Right cardiac atrium (tissue), 5 donors: ENCODE measurements at regions not wholly inside any gene's neighbourhood (a gene's known extent, or its start where the extent isn't known, plus 50 kb on each side); places are given as distances from the start of the nearest gene placed in this dataset.

Experiments
- ATAC-seq, 2 donors: fragments of 200-7000 bp; cut with Tn5 transposase; one replicate each; pipeline versions ENCODE4 v1.8.0 to v1.9.1; 2020; ENCODE audit warnings: moderate library complexity in 2 of 2, mild to moderate bottlenecking in 1 of 2
- DNase-seq, 3 donors: peaks; one replicate each; pipeline ENCODE4 v3.0.0-alpha.2; 2020
- H3K27ac ChIP-seq: one replicate; pipeline ENCODE4 v1.5.1; 2013; ENCODE audit warnings: mild to moderate bottlenecking, low read length, control low read depth, moderate library complexity
- H3K27me3 ChIP-seq: one replicate; pipeline ENCODE4 v1.6.1; 2013; ENCODE audit not compliant: control insufficient read depth, insufficient read depth
- H3K4me1 ChIP-seq: one replicate; pipeline ENCODE4 v1.6.1; 2013; ENCODE audit warnings: low read length; ENCODE audit not compliant: control insufficient read depth, insufficient read depth
- H3K4me3 ChIP-seq: one replicate; pipeline ENCODE4 v1.5.1; 2013; ENCODE audit warnings: low read length, control low read depth
- H3K9me3 ChIP-seq: one replicate; pipeline ENCODE4 v1.6.1; 2013; ENCODE audit warnings: low read length; ENCODE audit not compliant: control insufficient read depth
- WGBS: extraction: QIAGEN DNeasy Blood & Tissue Kit; methylation state at CpG from one replicate; pipeline ENCODE4 v1.1.7; 2013; 5-methylcytosine and 5-hydroxymethylcytosine counted together
- intact Hi-C, 4 donors: fragments of 100-400 bp; cut with DNase I; formaldehyde crosslinking; loops; one replicate each; pipeline versions ENCODE4 v1.11.0 to v1.14.0; 2022 to 2023
- donor health status: healthy with polysubstance abuse.
- donor health status: DM: no; HTN: yes; CAD: no.
- donor health status: DM: no; HTN: no; CAD: no.
- donor health status: DM: no; HTN: yes; CAD: no; lungs with severe emphysema.
- donor health status: DM: yes; HTN: yes; CAD: no.

GRCh38 chr5:168168978-168169698 is 122.3 kb upstream of the WWC1 start:
- peak overlapping the region; percentile 25 for H3K27ac ChIP-seq
- WGBS, result 52% methylated on average over 13 of the region's 13 CpGs
- H3K27me3 ChIP-seq, result no peaks in the 10 kb centered on the region
- no peaks in the 10 kb centered on the region for H3K4me1 ChIP-seq
- ATAC-seq (peak; percentile 53 to 75), DNase-seq (peak in 2 of 3 donors; percentile 48 to 61)
- intact Hi-C loops, result no loop called here
- H3K4me3 ChIP-seq, result no peak overlapping the region
- no peaks in the 10 kb centered on the region for H3K9me3 ChIP-seq

GRCh38 chr5:168169791-168170190 is 121.7 kb upstream of the WWC1 start:
- DNase-seq, result no peak
- H3K4me3 ChIP-seq, result no peak overlapping the region
- peaks cover 3% of the 10 kb centered on the region for H3K4me1 ChIP-seq
- no peak overlapping the region for H3K27ac ChIP-seq
- H3K27me3 ChIP-seq, result no peaks in the 10 kb centered on the region
- no peak for ATAC-seq
- H3K9me3 ChIP-seq, result no peaks in the 10 kb centered on the region
- intact Hi-C loops, result no loop called here

GRCh38 chr5:168171901-168172759 is 119.3 kb upstream of the WWC1 start:
- 63% methylated on average over 15 of the region's 15 CpGs for WGBS

GRCh38 chr5:168172760-168173223 is 118.7 kb upstream of the WWC1 start:
- Histone ChIP-seq H3K4me1 (peaks cover 3% of the 10 kb centered on the region), H3K4me3 (no peak overlapping the region), H3K27ac (peak overlapping the region; percentile 93), H3K9me3 (no peaks in the 10 kb centered on the region), H3K27me3 (no peaks in the 10 kb centered on the region)
- intact Hi-C loops, result no loop called here
- WGBS, result 34% methylated on average over 2 of the region's 2 CpGs
- ATAC-seq (peak; percentile 57 to 64), DNase-seq (no peak)

More at GRCh38 chr5:168171901-168172759, 119.3 kb upstream of the WWC1 start:
- ATAC-seq (peak in 1 of 2 donors; percentile 6), DNase-seq (no peak)
- no peak overlapping the region for H3K4me3 ChIP-seq
- intact Hi-C loops, result no loop called here
- no peaks in the 10 kb centered on the region for H3K9me3 ChIP-seq
- H3K4me1 ChIP-seq, result peaks cover 3% of the 10 kb centered on the region
- no peaks in the 10 kb centered on the region for H3K27me3 ChIP-seq
- peak overlapping the region; percentile 93 for H3K27ac ChIP-seq

GRCh38 chr5:168174376-168174775 is 117.1 kb upstream of the WWC1 start:
- intact Hi-C loops, result no loop called here
- peak in 1 of 2 donors; percentile 32 for ATAC-seq
- no peak overlapping the region for H3K27ac ChIP-seq
- H3K4me1 ChIP-seq, result peaks cover 3% of the 10 kb centered on the region
- H3K4me3 ChIP-seq, result no peak overlapping the region
- DNase-seq, result no peak
- H3K27me3 ChIP-seq, result no peaks in the 10 kb centered on the region
- no peaks in the 10 kb centered on the region for H3K9me3 ChIP-seq
- 56% methylated on average over 9 of the region's 9 CpGs for WGBS

- 70% methylated on average over 5 of the region's 5 CpGs for WGBS
- H3K4me1 ChIP-seq, result peaks cover 3% of the 10 kb centered on the region
Observed at GRCh38 chr5:168176251-168176650, 115.2 kb upstream of the WWC1 start.

GRCh38 chr5:168176941-168177340 is 114.5 kb upstream of the WWC1 start:
- 79% methylated on average over 3 of the region's 3 CpGs for WGBS
- H3K27ac ChIP-seq, result no peak overlapping the region
- intact Hi-C loops, result no loop called here

More at GRCh38 chr5:168176251-168176650, 115.2 kb upstream of the WWC1 start:
- Histone ChIP-seq H3K9me3 (no peaks in the 10 kb centered on the region), H3K27ac (no peak overlapping the region), H3K27me3 (no peaks in the 10 kb centered on the region), H3K4me3 (no peak overlapping the region)
- ATAC-seq (no peak), DNase-seq (no peak)
- intact Hi-C loops, result no loop called here

GRCh38 chr5:168177831-168178450 is 113.5 kb upstream of the WWC1 start:
- Histone ChIP-seq H3K27ac (peak overlapping the region; percentile 62), H3K4me1 (peaks cover 3% of the 10 kb centered on the region), H3K27me3 (no peaks in the 10 kb centered on the region), H3K4me3 (no peak overlapping the region), H3K9me3 (no peaks in the 10 kb centered on the region)
- 39% methylated on average over 14 of the region's 14 CpGs for WGBS
- intact Hi-C loops, result no loop called here
- ATAC-seq, result peak; percentile 53 to 54
- no peak for DNase-seq

More at GRCh38 chr5:168176941-168177340, 114.5 kb upstream of the WWC1 start:
- DNase-seq, result no peak
- no peak for ATAC-seq
- Histone ChIP-seq H3K27me3 (no peaks in the 10 kb centered on the region), H3K4me3 (no peak overlapping the region), H3K4me1 (peaks cover 3% of the 10 kb centered on the region), H3K9me3 (no peaks in the 10 kb centered on the region)

- Histone ChIP-seq H3K4me3 (no peak overlapping the region), H3K4me1 (peaks cover 3% of the 10 kb centered on the region), H3K27ac (peak overlapping the region; percentile 42), H3K27me3 (no peaks in the 10 kb centered on the region), H3K9me3 (no peaks in the 10 kb centered on the region)
- intact Hi-C loops, result no loop called here
- ATAC-seq, result peak in 1 of 2 donors; percentile 14
- no peak for DNase-seq
- WGBS, result 35% methylated on average over 1 of the region's 1 CpG
Observed at GRCh38 chr5:168179192-168179593, 112.3 kb upstream of the WWC1 start.

GRCh38 chr5:168182269-168182668 is 109.2 kb upstream of the WWC1 start:
- no peaks in the 10 kb centered on the region for H3K9me3 ChIP-seq
- intact Hi-C loops, result no loop called here
- DNase-seq, result no peak

GRCh38 chr5:168184103-168184502 is 107.3 kb upstream of the WWC1 start:
- Histone ChIP-seq H3K4me1 (peaks cover 5% of the 10 kb centered on the region), H3K27me3 (no peaks in the 10 kb centered on the region), H3K9me3 (no peaks in the 10 kb centered on the region), H3K4me3 (no peak overlapping the region), H3K27ac (no peak overlapping the region)
- WGBS, result 85% methylated on average over 2 of the region's 2 CpGs
- intact Hi-C loops, result no loop called here
- no peak for DNase-seq
- ATAC-seq, result no peak

More at GRCh38 chr5:168182269-168182668, 109.2 kb upstream of the WWC1 start:
- peaks cover 5% of the 10 kb centered on the region for H3K4me1 ChIP-seq
- no peak overlapping the region for H3K27ac ChIP-seq
- no peaks in the 10 kb centered on the region for H3K27me3 ChIP-seq
- 88% methylated on average over 6 of the region's 6 CpGs for WGBS
- no peak overlapping the region for H3K4me3 ChIP-seq
- no peak for ATAC-seq
